GM19324 (cell line): ENCODE measurements at regions not wholly inside any gene's neighbourhood (a gene's known extent, or its start where the extent isn't known, plus 50 kb on each side); places are given as distances from the start of the nearest gene placed in this dataset.

ENCODE experiments used
- ATAC-seq: cut with Tn5 transposase; IDR thresholded peaks from one replicate; pipeline ENCODE4 v1.9.1; 2021; ENCODE audit warnings: mild to moderate bottlenecking, moderate library complexity; ENCODE audit not compliant: unreplicated experiment, low FRiP score

GRCh38 chr20:7722564-7722963, 217.7 kb downstream of the HAO1 start:
- ATAC-seq: no peak

GRCh38 chr20:7723284-7723683, 217.0 kb downstream of the HAO1 start:
- ATAC-seq: no peak

- no peak for ATAC-seq
Observed at GRCh38 chr20:7728338-7728737, 211.9 kb downstream of the HAO1 start.

- no peak for ATAC-seq
Observed at GRCh38 chr20:7734216-7734615, 206.0 kb downstream of the HAO1 start.

GRCh38 chr20:7736336-7736735, 203.9 kb downstream of the HAO1 start:
- ATAC-seq: no peak

- ATAC-seq: no peak
Observed at GRCh38 chr20:7741866-7742265, 198.4 kb downstream of the HAO1 start.

- ATAC-seq: no peak
Observed at GRCh38 chr20:7742479-7742878, 197.8 kb downstream of the HAO1 start.

GRCh38 chr20:7744411-7744810, 195.8 kb downstream of the HAO1 start:
- ATAC-seq: no peak

GRCh38 chr20:7748624-7749023, 191.6 kb downstream of the HAO1 start:
- no peak for ATAC-seq

GRCh38 chr20:7754102-7754501, 186.2 kb downstream of the HAO1 start:
- no peak for ATAC-seq

GRCh38 chr20:7758406-7758805, 181.9 kb downstream of the HAO1 start:
- no peak for ATAC-seq

- no peak for ATAC-seq
Observed at GRCh38 chr20:7760247-7761031, 179.8 kb downstream of the HAO1 start.

- ATAC-seq: no peak
Observed at GRCh38 chr20:7765221-7765620, 175.0 kb downstream of the HAO1 start.

GRCh38 chr20:7770046-7770445, 170.2 kb downstream of the HAO1 start:
- no peak for ATAC-seq

GRCh38 chr20:7770578-7770977, 169.7 kb downstream of the HAO1 start:
- peak; percentile 99 for ATAC-seq

GRCh38 chr20:7772371-7772770, 167.9 kb downstream of the HAO1 start:
- ATAC-seq: no peak

GRCh38 chr20:7773511-7773910, 166.7 kb downstream of the HAO1 start:
- ATAC-seq: no peak

- no peak for ATAC-seq
Observed at GRCh38 chr20:7775072-7775471, 165.2 kb downstream of the HAO1 start.

- no peak for ATAC-seq
Observed at GRCh38 chr20:7776148-7776547, 164.1 kb downstream of the HAO1 start.

- no peak for ATAC-seq
Observed at GRCh38 chr20:7790189-7790588, 150.1 kb downstream of the HAO1 start.

- no peak for ATAC-seq
Observed at GRCh38 chr20:7792150-7792869, 147.9 kb downstream of the HAO1 start.

- no peak for ATAC-seq
Observed at GRCh38 chr20:7798176-7798575, 142.1 kb downstream of the HAO1 start.
